Body of pancreas (tissue), 4 donors: ENCODE measurements at regions not wholly inside any gene's neighbourhood (a gene's known extent, or its start where the extent isn't known, plus 50 kb on each side); places are given as distances from the start of the nearest gene placed in this dataset.

Source experiments
- ATAC-seq: fragments of 150-250 bp; one replicate; pipeline ENCODE4 v1.9.1; 2016
- DNase-seq, 4 donors: peaks; one replicate each; pipeline ENCODE4 v3.0.0-alpha.2; 2019
- H3K27ac ChIP-seq, 4 donors: fragments of 200-600 bp; sonication (generic); 1 replicate in 3 of 4; 2 replicates in 1 of 4; pipeline versions ENCODE4 v1.5.1 to v1.6.1; 2016 to 2019; ENCODE audit warnings: mild to moderate bottlenecking in 1 of 4, mixed read lengths in 1 of 4, moderate library complexity in 1 of 4
- H3K27me3 ChIP-seq, 2 donors: fragments of 200-600 bp; sonication (generic); one replicate each; pipeline ENCODE4 v1.6.0; 2016; ENCODE audit warnings: mild to moderate bottlenecking in 1 of 2
- H3K36me3 ChIP-seq, 2 donors: fragments of 200-600 bp; sonication (generic); replicated peaks in 1 of 2; 2 replicates each; pipeline ENCODE4 v1.5.1; 2016; ENCODE audit warnings: low read depth in 2 of 2; ENCODE audit not compliant: insufficient read depth in 1 of 2
- H3K4me1 ChIP-seq: fragments of 200-600 bp; sonication (generic); one replicate; pipeline ENCODE4 v1.6.0; 2016
- H3K4me3 ChIP-seq, 2 donors: fragments of 200-600 bp; sonication (generic); 1 replicate in 1 of 2; 2 replicates in 1 of 2; pipeline ENCODE4 v1.5.1; 2016 to 2019
- H3K9me3 ChIP-seq, 3 donors: fragments of 200-600 bp; sonication (generic); 1 replicate in 2 of 3; 2 replicates in 1 of 3; pipeline ENCODE4 v1.5.1; 2016
- CTCF ChIP-seq, 7 experiments: fragments of 450-650 bp in 4 of 7; fragments of 200-600 bp in 3 of 7; sonication (generic) in 3 of 7; IDR thresholded peaks; one replicate each; pipeline ENCODE4 v1.5.1; 2016 to 2019; ENCODE audit warnings: antibody characterized with exemption in 7 of 7
- POLR2A ChIP-seq, 3 donors: fragments of 450-650 bp; IDR thresholded peaks; one replicate each; pipeline ENCODE4 v1.6.1; 2016; ENCODE audit warnings: antibody characterized with exemption in 3 of 3, mild to moderate bottlenecking in 2 of 3
- WGBS, 2 donors: methylation state at CpG; one replicate each; pipeline ENCODE4 v1.1.5; 2017; 5-methylcytosine and 5-hydroxymethylcytosine counted together
- intact Hi-C: fragments of 100-400 bp; cut with DNase I; formaldehyde crosslinking; loops from one replicate; pipeline ENCODE4 v1.15.1; 2023

- Histone ChIP-seq H3K9me3 (no peaks in the 10 kb centered on the region), H3K4me3 (no peak overlapping the region), H3K27me3 (no peaks in the 10 kb centered on the region), H3K4me1 (peaks cover 52% of the 10 kb centered on the region), H3K27ac (no peak overlapping the region), H3K36me3 (no peaks in the 10 kb centered on the region)
- TF ChIP-seq POLR2A (IDR thresholded peaks at IDR 0.05) (no peak), CTCF (IDR thresholded peaks at IDR 0.05) (no peak)
- intact Hi-C loops: no loop called here
- WGBS, 2 donors: 36 to 38% methylated on average over 5 of the region's 5 CpGs
- ATAC-seq (no peak), DNase-seq (no peak)
These were observed 181.0 kb downstream of the IPO8 start for GRCh38 chr12:30514666-30515065.

GRCh38 chr12:30508205-30508967 lies 187.3 kb downstream of the IPO8 start:
- TF ChIP-seq POLR2A (IDR thresholded peaks at IDR 0.05): no peak
- TF ChIP-seq CTCF (IDR thresholded peaks at IDR 0.05): no peak

DNA sequence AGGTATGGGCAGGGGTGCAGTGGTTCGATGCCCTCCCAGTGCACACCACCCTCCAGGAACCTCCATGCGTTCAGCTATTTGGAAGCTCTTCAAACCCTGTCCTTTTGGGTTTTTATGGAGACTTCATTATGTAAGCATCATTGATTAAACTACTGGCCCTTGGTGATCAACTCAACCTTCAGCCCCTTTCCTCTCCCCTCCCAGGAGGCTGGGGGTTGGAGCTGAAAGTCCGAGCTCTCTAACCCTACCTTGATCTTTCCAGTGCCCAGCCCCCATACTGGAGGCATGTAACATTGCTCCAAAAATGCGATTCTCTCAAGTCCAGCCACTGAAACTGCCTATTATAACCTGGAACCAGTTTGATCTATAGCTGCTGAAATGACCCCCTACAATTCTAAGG lies 188.1 kb downstream of the IPO8 start:
- Histone ChIP-seq H3K36me3 (no peaks in the 10 kb centered on the region), H3K4me1 (peaks cover 21% of the 10 kb centered on the region), H3K9me3 (no peaks in the 10 kb centered on the region), H3K27ac (no peak overlapping the region), H3K4me3 (no peak overlapping the region), H3K27me3 (no peaks in the 10 kb centered on the region)
- ATAC-seq (no peak), DNase-seq (no peak)
- 89 to 97% methylated on average over 4 of the region's 4 CpGs for WGBS, 2 donors
- TF ChIP-seq POLR2A (IDR thresholded peaks at IDR 0.05) (no peak), CTCF (IDR thresholded peaks at IDR 0.05) (no peak)
- intact Hi-C loops: no loop called here

More at GRCh38 chr12:30508205-30508967, 187.3 kb downstream of the IPO8 start:
- Histone ChIP-seq H3K4me1 (peaks cover 21% of the 10 kb centered on the region), H3K9me3 (no peaks in the 10 kb centered on the region), H3K4me3 (no peak overlapping the region), H3K27ac (no peak overlapping the region), H3K36me3 (no peaks in the 10 kb centered on the region), H3K27me3 (no peaks in the 10 kb centered on the region)
- intact Hi-C loops: no loop called here
- DNase-seq: no peak
- no peak for ATAC-seq
- WGBS, 2 donors: 66 to 68% methylated on average over 4 of the region's 4 CpGs

GRCh38 chr12:30506411-30506810 lies 189.3 kb downstream of the IPO8 start:
- WGBS, 2 donors: 85 to 89% methylated on average over 7 of the region's 7 CpGs
- intact Hi-C loops: no loop called here
- ATAC-seq: no peak
- TF ChIP-seq CTCF (IDR thresholded peaks at IDR 0.05) (no peak), POLR2A (IDR thresholded peaks at IDR 0.05) (no peak)
- Histone ChIP-seq H3K27me3 (no peaks in the 10 kb centered on the region), H3K9me3 (no peaks in the 10 kb centered on the region), H3K36me3 (no peaks in the 10 kb centered on the region), H3K4me3 (no peak overlapping the region), H3K27ac (no peak overlapping the region), H3K4me1 (peaks cover 21% of the 10 kb centered on the region)
- no peak for DNase-seq

DNA sequence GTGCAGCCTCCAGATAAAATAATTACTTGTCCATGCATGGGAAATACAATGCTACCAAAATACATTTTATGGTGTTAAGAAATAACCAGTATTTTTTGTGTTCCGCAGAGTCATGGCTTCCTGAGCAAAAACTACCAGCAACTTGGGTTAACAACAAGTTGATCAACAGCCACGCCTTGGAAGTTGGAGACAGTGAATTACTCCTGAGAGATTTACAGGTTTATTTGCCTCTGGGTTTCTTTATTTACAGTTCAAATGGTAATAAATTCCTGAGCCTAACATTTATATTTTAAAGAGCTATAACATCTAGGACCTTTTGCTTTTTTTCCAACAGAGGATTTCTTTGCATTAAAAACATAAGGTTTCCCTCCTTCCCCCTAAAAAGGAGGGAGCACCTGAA lies 194.0 kb downstream of the IPO8 start:
- Histone ChIP-seq H3K4me1 (peaks cover 10% of the 10 kb centered on the region), H3K4me3 (no peak overlapping the region), H3K27me3 (no peaks in the 10 kb centered on the region), H3K36me3 (no peaks in the 10 kb centered on the region), H3K9me3 (no peaks in the 10 kb centered on the region), H3K27ac (no peak overlapping the region)
- WGBS, 2 donors: 91 to 93% methylated on average over 2 of the region's 2 CpGs
- intact Hi-C loops: no loop called here
- no peak for TF ChIP-seq CTCF (IDR thresholded peaks at IDR 0.05)
- no peak for TF ChIP-seq POLR2A (IDR thresholded peaks at IDR 0.05)
- DNase-seq (no peak), ATAC-seq (no peak)
